GM12878 (cell line): ENCODE measurements at regions not wholly inside any gene's neighbourhood (a gene's known extent, or its start where the extent isn't known, plus 50 kb on each side); places are given as distances from the start of the nearest gene placed in this dataset.

Source experiments
- ATAC-seq: fragments of 200-7000 bp; cut with Tn5 transposase; 3 replicates; pipeline ENCODE4 v1.9.1; 2020; ENCODE audit warnings: mild to moderate bottlenecking, moderate library complexity
- BruUV-seq: library from RNA; stranded (reverse); fragments of 400-500 nt; replicated peaks from 2 replicates; lab custom pipeline; 2021; lab: Mats Ljungman, UMichigan
- CTCF ChIA-PET: fragments of 300-600 bp; sonication (Branson Sonifier 250); formaldehyde crosslinking; extraction: SDS; loops from one replicate; lab custom pipeline; 2021; ENCODE audit warnings: inconsistent platforms; lab: Yijun Ruan, JAX
- POLR2A ChIA-PET: fragments of 350-600 bp; formaldehyde crosslinking; extraction: SDS; loops from one replicate; lab custom pipeline; 2021; ENCODE audit warnings: inconsistent platforms; lab: Charles Lee
- RAD21 ChIA-PET: fragments of 300-600 bp; sonication (Branson Sonifier 250); formaldehyde crosslinking; loops from one replicate; lab custom pipeline; 2023; ENCODE audit warnings: antibody characterized with exemption; ENCODE audit not compliant: unreplicated experiment; lab: Charles Lee
- SMC1A ChIA-PET: fragments of 300-600 bp; sonication (Branson Sonifier 250); formaldehyde crosslinking; loops from one replicate; lab custom pipeline; 2023; ENCODE audit not compliant: unreplicated experiment, uncharacterized antibody; lab: Charles Lee
- DNase-seq: peaks from one replicate; pipeline ENCODE4 v3.0.0-alpha.2; 2011; ENCODE audit warnings: low read depth, low spot score
- FAIRE-seq: peaks from 3 replicates; lab custom pipeline; 2011; peaks lifted over from hg19 to GRCh38; lab: Jason Lieb, UNC
- H2AFZ ChIP-seq: 2 replicates; pipeline ENCODE4 v1.6.0; 2011; ENCODE audit warnings: low read depth, low read length, control low read depth; ENCODE audit not compliant: control insufficient read depth
- H3K27ac ChIP-seq: 2 replicates; pipeline ENCODE4 v1.5.1; 2011; ENCODE audit warnings: control low read depth; ENCODE audit not compliant: control insufficient read depth, insufficient read depth
- H3K27me3 ChIP-seq, 2 experiments: replicated peaks in 1 of 2; 2 replicates each; pipeline versions ENCODE4 v1.6.0 to v1.6.1; 2011; ENCODE audit warnings: low read length in 1 of 2; ENCODE audit not compliant: control insufficient read depth in 2 of 2, insufficient read depth in 2 of 2
- H3K36me3 ChIP-seq, 2 experiments: 2 replicates each; pipeline ENCODE4 v1.5.1; 2011; ENCODE audit warnings: low read length in 1 of 2; ENCODE audit not compliant: control insufficient read depth in 2 of 2, insufficient read depth in 2 of 2
- H3K4me1 ChIP-seq: 2 replicates; pipeline ENCODE4 v1.6.1; 2011; ENCODE audit warnings: mild to moderate bottlenecking, low read length, moderate library complexity, mixed read lengths; ENCODE audit not compliant: control insufficient read depth, insufficient read depth
- H3K4me2 ChIP-seq: 2 replicates; pipeline ENCODE4 v1.6.0; 2011; ENCODE audit warnings: control low read depth; ENCODE audit not compliant: control insufficient read depth, insufficient read depth
- H3K4me3 ChIP-seq: fragments of 200-600 bp; sonication (generic); 2 replicates; pipeline ENCODE4 v1.5.1; 2016
- H3K79me2 ChIP-seq: 2 replicates; pipeline ENCODE4 v1.6.0; 2011; ENCODE audit warnings: low read length; ENCODE audit not compliant: control insufficient read depth, insufficient read depth
- H3K9ac ChIP-seq: 2 replicates; pipeline ENCODE4 v1.8.0; 2011; ENCODE audit warnings: low read length, control low read depth, mixed read lengths; ENCODE audit not compliant: control insufficient read depth, insufficient read depth
- H3K9me3 ChIP-seq: replicated peaks from 3 replicates; pipeline ENCODE4 v1.5.1; 2011; ENCODE audit warnings: mild to moderate bottlenecking, low read length; ENCODE audit not compliant: control insufficient read depth, insufficient read depth
- H4K20me1 ChIP-seq: 2 replicates; pipeline ENCODE4 v1.6.0; 2011; ENCODE audit not compliant: control insufficient read depth, insufficient read depth
- MTA3 ChIP-seq: IDR thresholded peaks from 2 replicates; pipeline ENCODE4 v1.6.1; 2012; ENCODE audit warnings: low read length, inconsistent platforms, borderline replicate concordance
- WGBS: methylation state at CpG from one replicate; pipeline ENCODE4 v1.1.6; 2016; ENCODE audit warnings: low lambda C conversion rate; ENCODE audit not compliant: insufficient replicate concordance, insufficient coverage; ENCODE audit errors: missing lambda C conversion rate; 5-methylcytosine and 5-hydroxymethylcytosine counted together
- in situ Hi-C: fragments of 300-500 bp; cut with MboI; formaldehyde crosslinking; loops from 9 replicates; pipeline ENCODE4 v1.14.3; 2018; ENCODE audit warnings: mixed read lengths
- intact Hi-C: fragments of 100-400 bp; cut with micrococcal nuclease; formaldehyde crosslinking; loops from one replicate; pipeline ENCODE4 v1.14.2; 2022; ENCODE audit not compliant: unreplicated experiment
- TF ChIP-seq, protein P1 (sequence below): fragments of 450-650 bp; formaldehyde crosslinking; IDR thresholded peaks from 2 replicates; pipeline ENCODE4 v1.4.0; 2022; ENCODE audit warnings: mild to moderate bottlenecking, moderate library complexity

DNA sequence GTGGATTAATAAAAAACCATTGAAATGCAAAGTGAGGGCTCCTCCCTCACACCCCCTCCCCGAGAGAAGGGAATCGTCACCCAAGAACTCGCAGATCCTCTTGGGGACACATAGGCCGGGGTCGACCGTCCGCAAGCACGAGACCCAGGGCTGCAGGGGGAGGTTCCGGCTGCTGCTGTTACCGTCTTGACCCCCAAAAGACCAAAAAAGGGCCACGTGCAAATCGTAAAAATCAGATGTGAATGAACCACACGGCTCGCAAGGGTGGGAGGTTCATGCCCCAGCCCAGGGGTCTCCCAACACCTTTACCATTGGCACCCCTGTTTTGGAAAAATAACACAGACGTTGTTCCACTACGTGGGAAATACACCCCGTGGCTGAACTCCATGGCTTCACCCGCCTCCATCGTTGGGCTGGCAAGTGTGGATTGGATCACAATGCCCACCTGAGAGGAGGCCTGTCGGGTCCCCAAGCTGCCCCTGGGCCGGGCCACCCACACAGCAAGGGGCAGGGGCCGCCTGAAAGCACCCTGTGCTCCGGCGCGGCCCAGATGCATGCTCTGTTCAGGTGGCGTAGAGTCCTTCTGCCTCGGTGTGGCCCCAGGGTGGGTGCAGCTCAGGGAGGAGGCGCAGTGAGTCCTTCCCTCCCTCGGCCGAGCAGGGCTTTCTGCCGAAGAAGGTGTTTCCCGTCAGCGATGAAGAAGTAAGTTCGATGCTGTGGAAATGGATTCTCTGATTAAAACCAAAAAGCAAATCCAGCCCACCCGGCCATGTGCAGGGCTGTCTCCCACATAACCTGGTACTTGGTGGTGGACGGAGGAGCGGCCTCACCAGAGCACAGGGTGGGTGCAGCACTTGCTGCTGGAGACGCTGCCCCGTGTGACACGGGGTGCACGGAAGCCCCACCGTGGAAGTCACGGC lies 85.0 kb downstream of the YTHDF1 start:
- no peaks in the 10 kb centered on the region for H4K20me1 ChIP-seq
- DNase-seq: no peak
- no peaks in the 10 kb centered on the region for H3K79me2 ChIP-seq
- no peaks in the 10 kb centered on the region for H3K9me3 ChIP-seq
- H3K4me2 ChIP-seq: no peak overlapping the region
- no peaks in the 10 kb centered on the region; a peak in 3 of 4 replicates for H3K27me3 ChIP-seq
- in situ Hi-C loops (no loop called here), intact Hi-C loops (no loop called here)
- no peak overlapping the region for H3K9ac ChIP-seq
- FAIRE-seq: no peak
- ATAC-seq: no peak
- no TSS peak for BruUV-seq
- ChIA-PET SMC1A (no interaction called here), POLR2A (no interaction called here), RAD21 (no interaction called here), CTCF (no interaction called here)
- TF ChIP-seq, protein P1, sequence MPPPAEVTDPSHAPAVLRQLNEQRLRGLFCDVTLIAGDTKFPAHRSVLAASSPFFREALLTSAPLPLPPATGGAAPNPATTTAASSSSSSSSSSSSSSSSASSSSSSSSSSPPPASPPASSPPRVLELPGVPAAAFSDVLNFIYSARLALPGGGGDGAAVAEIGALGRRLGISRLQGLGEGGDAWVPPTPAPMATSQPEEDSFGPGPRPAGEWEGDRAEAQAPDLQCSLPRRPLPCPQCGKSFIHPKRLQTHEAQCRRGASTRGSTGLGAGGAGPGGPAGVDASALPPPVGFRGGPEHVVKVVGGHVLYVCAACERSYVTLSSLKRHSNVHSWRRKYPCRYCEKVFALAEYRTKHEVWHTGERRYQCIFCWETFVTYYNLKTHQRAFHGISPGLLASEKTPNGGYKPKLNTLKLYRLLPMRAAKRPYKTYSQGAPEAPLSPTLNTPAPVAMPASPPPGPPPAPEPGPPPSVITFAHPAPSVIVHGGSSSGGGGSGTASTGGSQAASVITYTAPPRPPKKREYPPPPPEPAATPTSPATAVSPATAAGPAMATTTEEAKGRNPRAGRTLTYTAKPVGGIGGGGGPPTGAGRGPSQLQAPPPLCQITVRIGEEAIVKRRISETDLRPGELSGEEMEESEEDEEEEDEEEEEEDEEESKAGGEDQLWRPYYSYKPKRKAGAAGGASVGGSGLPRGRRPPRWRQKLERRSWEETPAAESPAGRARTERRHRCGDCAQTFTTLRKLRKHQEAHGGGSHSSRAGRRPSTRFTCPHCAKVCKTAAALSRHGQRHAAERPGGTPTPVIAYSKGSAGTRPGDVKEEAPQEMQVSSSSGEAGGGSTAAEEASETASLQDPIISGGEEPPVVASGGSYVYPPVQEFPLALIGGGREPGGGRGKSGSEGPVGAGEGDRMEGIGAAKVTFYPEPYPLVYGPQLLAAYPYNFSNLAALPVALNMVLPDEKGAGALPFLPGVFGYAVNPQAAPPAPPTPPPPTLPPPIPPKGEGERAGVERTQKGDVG (CRISPR knock-in tag): no peak
- TF ChIP-seq MTA3: no peak
- H3K4me1 ChIP-seq: no peaks in the 10 kb centered on the region
- H2AFZ ChIP-seq: no peak overlapping the region
- 48% methylated on average over 39 of the region's 43 CpGs for WGBS
- no peak overlapping the region for H3K4me3 ChIP-seq
- no peak overlapping the region for H3K27ac ChIP-seq
- H3K36me3 ChIP-seq: no peaks in the 10 kb centered on the region
